SK-N-SH (cell line): ENCODE measurements at regions not wholly inside any gene's neighbourhood (a gene's known extent, or its start where the extent isn't known, plus 50 kb on each side); places are given as distances from the start of the nearest gene placed in this dataset.

Experiments
- CTCF ChIA-PET: fragments of 300-600, 350-600 bp; formaldehyde crosslinking; extraction: SDS; loops from one replicate; lab custom pipeline; 2021; lab: Yijun Ruan, JAX
- POLR2A ChIA-PET: fragments of 350-600 bp; sonication (Branson Sonifier 250); formaldehyde crosslinking; extraction: SDS; loops from one replicate; lab custom pipeline; 2020; ENCODE audit warnings: antibody characterized with exemption, inconsistent platforms; lab: Yijun Ruan, JAX
- DNase-seq: peaks from one replicate; pipeline ENCODE4 v3.0.0; 2012
- H2AFZ ChIP-seq: fragments of 200-600 bp; sonication (generic); 2 replicates; pipeline ENCODE4 v1.8.1; 2016; ENCODE audit warnings: antibody characterized with exemption, mild to moderate bottlenecking, low read depth
- H3F3A ChIP-seq: fragments of 200-600 bp; sonication (generic); replicated peaks from 2 replicates; pipeline ENCODE3; 2016; ENCODE audit warnings: antibody characterized with exemption, mild to moderate bottlenecking; ENCODE audit not compliant: insufficient read depth
- H3K27ac ChIP-seq, 2 experiments: fragments of 200-500 bp in 1 of 2; fragments of 200-600 bp in 1 of 2; sonication (Bioruptor generic) in 1 of 2; sonication (generic), shearing (Covaris generic) in 1 of 2; 2 replicates each; pipeline versions ENCODE4 v1.5.1 to v1.6.1; 2014 to 2016; ENCODE audit warnings: low read depth in 2 of 2, inconsistent platforms in 1 of 2, low read length in 1 of 2, mild to moderate bottlenecking in 1 of 2, mixed read lengths in 1 of 2
- H3K27me3 ChIP-seq: fragments of 200-600 bp; sonication (generic), shearing (Covaris generic); 2 replicates; pipeline ENCODE4 v1.6.1; 2016; ENCODE audit warnings: mixed run types; ENCODE audit not compliant: insufficient read depth
- H3K36me3 ChIP-seq, 2 experiments: fragments of 200-500 bp in 1 of 2; fragments of 200-600 bp in 1 of 2; sonication (Bioruptor generic) in 1 of 2; sonication (generic) in 1 of 2; replicated peaks in 1 of 2; 2 replicates each; pipeline versions ENCODE3 to v1.5.1; 2014 to 2016; ENCODE audit warnings: low read length in 1 of 2, mild to moderate bottlenecking in 1 of 2; ENCODE audit not compliant: insufficient read depth in 2 of 2, control insufficient read depth in 1 of 2
- H3K4me1 ChIP-seq, 2 experiments: fragments of 200-500 bp in 1 of 2; fragments of 200-600 bp in 1 of 2; sonication (Bioruptor generic) in 1 of 2; sonication (generic), shearing (Covaris generic) in 1 of 2; 2 replicates each; pipeline versions ENCODE4 v1.5.1 to v1.6.1; 2014 to 2016; ENCODE audit warnings: low read depth in 1 of 2, low read length in 1 of 2, mixed run types in 1 of 2; ENCODE audit not compliant: insufficient read depth in 2 of 2, control insufficient read depth in 1 of 2
- H3K4me2 ChIP-seq: fragments of 200-600 bp; sonication (generic), shearing (Covaris generic); 2 replicates; pipeline ENCODE4 v1.6.1; 2017; ENCODE audit warnings: mixed run types
- H3K4me3 ChIP-seq, 2 experiments: fragments of 200-500 bp in 1 of 2; fragments of 200-600 bp in 1 of 2; sonication (Bioruptor generic) in 1 of 2; sonication (generic), shearing (Covaris generic) in 1 of 2; 2 replicates each; pipeline versions ENCODE4 v1.5.1 to v1.8.1; 2014 to 2016; ENCODE audit warnings: low read depth in 2 of 2, inconsistent platforms in 1 of 2, low read length in 1 of 2, mild to moderate bottlenecking in 1 of 2, mixed read lengths in 1 of 2, moderate library complexity in 1 of 2
- H3K79me2 ChIP-seq: fragments of 200-600 bp; sonication (generic); 2 replicates; pipeline ENCODE4 v1.8.1; 2017; ENCODE audit warnings: mild to moderate bottlenecking; ENCODE audit not compliant: insufficient read depth
- H3K9ac ChIP-seq: fragments of 200-600 bp; sonication (generic); 2 replicates; pipeline ENCODE4 v1.6.1; 2017; ENCODE audit warnings: mixed run types
- H3K9me2 ChIP-seq: fragments of 200-600 bp; sonication (generic); 2 replicates; pipeline ENCODE4 v1.6.1; 2017; ENCODE audit warnings: mixed run types
- H3K9me3 ChIP-seq: fragments of 200-600 bp; sonication (generic); 2 replicates; pipeline ENCODE4 v1.6.1; 2017; ENCODE audit warnings: mixed run types, mild to moderate bottlenecking, moderate library complexity
- H4K20me1 ChIP-seq: fragments of 200-600 bp; sonication (generic); 2 replicates; pipeline ENCODE4 v1.6.1; 2017; ENCODE audit warnings: mild to moderate bottlenecking, mixed run types; ENCODE audit not compliant: insufficient read depth
- CHD2 ChIP-seq: fragments of 150-350 bp; IDR thresholded peaks from 2 replicates; pipeline ENCODE4 v1.6.1; 2018; ENCODE audit warnings: low read length; ENCODE audit not compliant: partially characterized antibody
- ELF1 ChIP-seq: IDR thresholded peaks from 2 replicates; pipeline ENCODE4 v1.4.0; 2012
- EP300 ChIP-seq, 2 experiments: IDR thresholded peaks; 2 replicates each; pipeline versions ENCODE4 v1.4.0 to v1.6.1; 2012; ENCODE audit warnings: borderline replicate concordance in 1 of 2, low read depth in 1 of 2, low read length in 1 of 2
- FOXJ3 ChIP-seq: sonication (generic); formaldehyde crosslinking; IDR thresholded peaks from 2 replicates; pipeline ENCODE4 v1.5.1; 2020; ENCODE audit warnings: mild to moderate bottlenecking, missing genetic modification reagents
- FOXM1 ChIP-seq: IDR thresholded peaks from 2 replicates; pipeline ENCODE4 v1.4.0; 2012; ENCODE audit warnings: low read depth, mild to moderate bottlenecking
- GATA2 ChIP-seq: sonication (generic); formaldehyde crosslinking; IDR thresholded peaks from 2 replicates; pipeline ENCODE4 v1.5.0; 2020; ENCODE audit warnings: mild to moderate bottlenecking, missing genetic modification reagents
- JUND ChIP-seq: IDR thresholded peaks from 2 replicates; pipeline ENCODE4 v1.4.0; 2012
- MAX ChIP-seq: IDR thresholded peaks from 2 replicates; pipeline ENCODE4 v1.4.0; 2012; ENCODE audit warnings: low read depth
- MXI1 ChIP-seq: IDR thresholded peaks from 2 replicates; pipeline ENCODE4 v1.6.1; 2012; ENCODE audit warnings: mild to moderate bottlenecking, low read depth, low read length, improper control_type of control experiment
- NRF1 ChIP-seq: IDR thresholded peaks from 2 replicates; pipeline ENCODE4 v1.6.1; 2012; ENCODE audit warnings: low read depth, mild to moderate bottlenecking, low read length
- POLR2AphosphoS5 ChIP-seq: IDR thresholded peaks from 2 replicates; pipeline ENCODE4 v1.6.1; 2012; ENCODE audit warnings: low read depth, low read length
- RAD21 ChIP-seq: IDR thresholded peaks from 2 replicates; pipeline ENCODE4 v1.6.1; 2012; ENCODE audit warnings: mild to moderate bottlenecking, low read length
- RCOR1 ChIP-seq: fragments of 150-350 bp; IDR thresholded peaks from 2 replicates; pipeline ENCODE4 v1.6.1; 2017; ENCODE audit warnings: antibody characterized with exemption, low read length
- RFX5 ChIP-seq: IDR thresholded peaks from 2 replicates; pipeline ENCODE4 v1.6.1; 2012; ENCODE audit warnings: mild to moderate bottlenecking, improper control_type of control experiment, low read length
- RXRA ChIP-seq: IDR thresholded peaks from 2 replicates; pipeline ENCODE4 v1.4.0; 2012; ENCODE audit warnings: low read depth, mild to moderate bottlenecking, borderline replicate concordance
- SIN3A ChIP-seq: IDR thresholded peaks from 2 replicates; pipeline ENCODE4 v1.6.1; 2012; ENCODE audit warnings: low read depth, mild to moderate bottlenecking, low read length, moderate library complexity, borderline replicate concordance
- TAF1 ChIP-seq: IDR thresholded peaks from 2 replicates; pipeline ENCODE4 v1.6.1; 2012; ENCODE audit warnings: low read depth, mild to moderate bottlenecking, low read length, moderate library complexity, borderline replicate concordance
- TCF12 ChIP-seq: IDR thresholded peaks from 2 replicates; pipeline ENCODE4 v1.4.0; 2012
- USF1 ChIP-seq: IDR thresholded peaks from 2 replicates; pipeline ENCODE4 v1.4.0; 2012; ENCODE audit warnings: low read depth, borderline replicate concordance
- USF2 ChIP-seq: fragments of 150-350 bp; IDR thresholded peaks from 2 replicates; pipeline ENCODE4 v1.6.1; 2017; ENCODE audit warnings: antibody characterized with exemption, low read length, low read depth, borderline replicate concordance
- ZBTB33 ChIP-seq: IDR thresholded peaks from 2 replicates; pipeline ENCODE4 v1.4.0; 2012; ENCODE audit warnings: low read depth, borderline replicate concordance
- whole genome bisulfite sequencing: methylation state at CpG from one replicate; pipeline ENCODE4 v1.1.6; 2017; ENCODE audit warnings: low lambda C conversion rate; 5-methylcytosine and 5-hydroxymethylcytosine counted together

- ChIA-PET POLR2A (no interaction called here), CTCF (no interaction called here)
- Histone ChIP-seq H3K36me3 (no peaks in the 10 kb centered on the region), H3K4me1 (no peaks in the 10 kb centered on the region; a peak in 1 of 4 replicates), H3F3A (no peaks in the 10 kb centered on the region), H3K9me2 (no peaks in the 10 kb centered on the region), H3K9ac (no peak overlapping the region), H3K27ac (no peak overlapping the region), H3K4me3 (no peak overlapping the region), H3K4me2 (no peak overlapping the region), H3K27me3 (no peaks in the 10 kb centered on the region), H3K9me3 (no peaks in the 10 kb centered on the region), H3K79me2 (no peaks in the 10 kb centered on the region), H2AFZ (no peak overlapping the region), H4K20me1 (no peaks in the 10 kb centered on the region)
- TF ChIP-seq MXI1 = no peak
- no peak for TF ChIP-seq CHD2
- no peak for TF ChIP-seq FOXM1
- no peak for TF ChIP-seq SIN3A
- WGBS = 79% methylated on average over 2 of the region's 2 CpGs
- DNase-seq = no peak
Measured at GRCh38 chr5:167658889-167659288, 632.6 kb upstream of the WWC1 start.

GRCh38 chr5:167661605-167662004 is 629.8 kb upstream of the WWC1 start:
- no peak for TF ChIP-seq USF2
- Histone ChIP-seq H3K9ac (no peak overlapping the region), H3K4me3 (no peak overlapping the region), H3K4me1 (no peaks in the 10 kb centered on the region; a peak in 1 of 4 replicates), H4K20me1 (no peaks in the 10 kb centered on the region), H2AFZ (no peak overlapping the region), H3K79me2 (no peaks in the 10 kb centered on the region), H3K4me2 (no peak overlapping the region), H3K27me3 (no peaks in the 10 kb centered on the region), H3K36me3 (no peaks in the 10 kb centered on the region), H3K27ac (no peak overlapping the region), H3K9me2 (no peaks in the 10 kb centered on the region), H3K9me3 (no peaks in the 10 kb centered on the region), H3F3A (no peaks in the 10 kb centered on the region)
- WGBS = 89% methylated on average over 3 of the region's 3 CpGs
- POLR2A ChIA-PET = no interaction called here
- CTCF ChIA-PET = interaction anchor here (1.0 kb wide), 1 partner anchor 62 kb away, joined by 3 read pairs; no protein-coding TSS in a partner anchor
- DNase-seq = no peak

GRCh38 chr5:167664222-167664804 is 627.1 kb upstream of the WWC1 start:
- ChIA-PET CTCF (interaction anchor here (0.9 kb wide), 1 partner anchor 10 kb away, joined by 3 read pairs; no protein-coding TSS in a partner anchor), POLR2A (no interaction called here)
- no peaks in the 10 kb centered on the region for H3K79me2 ChIP-seq
- no peak overlapping the region for H3K4me2 ChIP-seq
- no peak overlapping the region for H3K9ac ChIP-seq
- no peak overlapping the region for H2AFZ ChIP-seq
- H3K9me3 ChIP-seq = no peaks in the 10 kb centered on the region
- TF ChIP-seq ELF1 (no peak), NRF1 (no peak), POLR2AphosphoS5 (no peak), RAD21 (no peak), TAF1 (no peak), ZBTB33 (no peak), JUND (no peak), GATA2 (CRISPR knock-in tag) (no peak), EP300 (IDR thresholded peaks at IDR 0.05; ENCODE audit: borderline replicate concordance in 1 of 2, low read depth in 1 of 2, low read length in 1 of 2) (no peak), FOXJ3 (CRISPR knock-in tag) (no peak), RFX5 (no peak), USF1 (no peak), RCOR1 (no peak), TCF12 (no peak), MAX (no peak), RXRA (no peak), CHD2 (no peak), FOXM1 (no peak)
- TF ChIP-seq, all 33 proteins: peak for 0
- Histone ChIP-seq H4K20me1 (no peaks in the 10 kb centered on the region), H3K4me1 (no peaks in the 10 kb centered on the region; a peak in 1 of 4 replicates), H3F3A (no peaks in the 10 kb centered on the region), H3K9me2 (no peaks in the 10 kb centered on the region), H3K27me3 (no peaks in the 10 kb centered on the region), H3K4me3 (no peak overlapping the region), H3K36me3 (no peaks in the 10 kb centered on the region), H3K27ac (no peak overlapping the region)
- DNase-seq = no peak
- 82% methylated on average over 3 of the region's 3 CpGs for WGBS
